HUDEP-2 (cell line): ENCODE measurements at regions not wholly inside any gene's neighbourhood (a gene's known extent, or its start where the extent isn't known, plus 50 kb on each side); places are given as distances from the start of the nearest gene placed in this dataset.
"Not testable (repeated sequence)": the region's sequence is repeated elsewhere in the genome, so short reads cannot be mapped to it uniquely, and the experiment has no call there.

Experiments
- DNase-seq, 76 experiments: peaks; one replicate each; lab custom pipeline; 2025; ENCODE audit not compliant: unreplicated experiment in 76 of 76; lab: John Stamatoyannopoulos, UW

DNA sequence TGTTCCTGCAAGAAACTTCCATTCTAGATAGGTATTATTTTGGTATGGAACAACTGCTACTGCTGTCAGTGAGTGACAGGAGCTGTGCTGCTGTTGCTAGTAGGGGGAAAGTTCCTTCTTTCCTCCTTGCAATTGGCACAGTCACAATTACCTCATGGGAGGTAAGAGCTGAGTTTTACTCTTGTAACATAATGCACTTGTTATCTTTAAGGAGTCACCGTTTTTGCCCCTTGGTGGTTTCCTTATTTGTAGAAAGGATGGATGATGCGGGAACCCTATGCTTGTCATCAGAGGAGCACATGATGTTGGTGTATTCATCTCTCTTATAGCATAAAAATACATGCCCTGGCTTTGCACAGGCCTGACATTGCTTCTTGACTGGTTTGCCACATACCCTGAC lies 234.7 kb upstream of the NPY start:
- no peak for DNase-seq

DNA sequence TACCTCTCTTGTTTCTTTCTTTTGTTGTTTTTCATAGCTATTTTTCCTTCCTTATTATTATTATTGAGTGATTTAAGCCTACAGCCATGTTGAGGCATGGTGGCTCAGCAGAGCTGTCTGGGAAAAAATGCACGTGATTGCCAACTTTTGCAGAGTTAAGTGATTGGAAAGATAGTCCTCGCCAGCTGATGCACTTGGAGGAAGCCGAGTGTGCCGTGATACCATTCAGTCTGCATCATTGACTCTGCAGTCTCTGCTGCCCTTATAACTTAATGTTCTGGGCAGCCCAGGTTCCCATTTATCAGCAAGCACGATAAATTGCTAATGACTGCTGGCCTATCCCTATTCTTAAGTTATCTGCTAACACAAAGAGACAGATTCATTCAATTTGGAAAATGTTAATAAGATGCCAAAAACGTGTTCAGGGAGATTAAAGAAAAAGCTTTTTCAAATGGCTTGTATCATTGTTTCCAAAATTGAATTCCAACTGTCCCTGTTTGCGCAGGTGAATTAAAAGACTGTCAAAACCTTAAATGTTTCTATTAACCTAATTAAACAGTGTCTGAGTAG lies 232.9 kb upstream of the NPY start:
- DNase-seq, result no peak

DNA sequence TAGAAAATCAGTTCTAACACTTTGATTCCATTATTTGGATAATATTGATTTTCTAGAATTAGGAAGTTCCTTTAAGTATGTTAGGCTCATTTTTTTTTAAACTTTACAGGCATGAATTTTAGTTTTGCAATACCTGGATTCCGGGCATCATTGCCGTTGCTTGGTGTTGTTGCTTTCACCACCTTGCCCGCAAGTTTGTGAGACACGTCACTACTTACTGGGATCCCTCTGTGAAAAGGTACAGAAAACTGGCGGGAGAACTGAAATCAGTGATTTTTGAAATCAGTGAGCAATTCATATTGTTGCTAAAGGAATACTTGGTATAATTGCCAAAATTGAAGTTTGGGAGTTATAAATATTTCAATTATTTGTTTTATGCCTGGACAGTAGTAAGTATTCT lies 232.3 kb upstream of the NPY start:
- DNase-seq, result no peak

DNA sequence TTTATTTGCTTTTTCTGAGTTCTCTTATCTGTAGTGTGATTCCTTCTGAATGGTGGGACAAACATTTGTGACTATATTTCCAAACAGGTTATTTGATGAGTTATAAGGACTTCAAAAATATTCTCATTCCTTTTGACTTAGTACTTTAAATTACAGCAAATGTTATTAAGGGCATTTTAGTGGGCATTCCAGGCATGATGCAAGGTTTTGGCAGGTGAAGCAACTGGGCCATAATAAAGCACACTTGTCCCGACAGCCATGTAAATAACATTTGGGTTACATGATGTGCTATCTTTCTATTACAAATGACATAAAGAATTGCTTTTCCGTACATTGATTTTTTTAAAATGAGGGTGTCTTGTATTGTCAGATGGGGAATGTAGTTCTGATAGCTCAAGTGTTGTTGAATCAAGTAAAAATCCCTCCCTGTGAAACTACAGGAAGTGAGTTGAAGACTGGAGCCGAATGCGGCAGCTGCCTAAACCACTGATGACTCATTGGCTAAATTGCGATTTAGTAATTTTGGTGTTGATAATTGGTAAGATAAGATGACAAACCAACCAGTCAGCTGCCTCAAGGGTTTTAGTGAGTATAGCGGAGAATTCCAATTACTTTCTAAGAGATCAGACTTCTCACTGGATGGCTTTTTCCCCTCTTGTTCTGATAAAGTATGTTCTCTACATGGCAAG lies 231.3 kb upstream of the NPY start:
- no peak for DNase-seq

DNA sequence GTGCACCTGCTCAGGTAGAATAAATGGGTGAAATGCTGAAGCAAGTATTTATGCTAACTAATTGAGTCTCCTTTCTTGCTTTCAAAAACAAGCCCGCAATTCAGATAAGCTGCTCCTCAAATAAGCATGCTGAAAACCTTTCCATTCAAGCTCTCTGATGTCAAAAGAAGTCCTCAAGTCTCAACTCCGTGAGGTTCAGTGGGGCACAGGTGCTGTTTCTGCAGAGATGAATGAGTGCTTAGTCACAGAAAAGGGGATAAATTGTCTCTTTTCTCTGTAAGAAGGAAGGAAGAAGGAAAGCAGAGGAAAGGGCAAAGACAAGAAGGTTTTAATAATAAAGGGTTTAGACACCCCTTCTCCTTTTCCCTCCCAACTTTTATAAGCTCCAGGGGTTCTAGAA lies 229.8 kb upstream of the NPY start:
- no peak for DNase-seq

DNA sequence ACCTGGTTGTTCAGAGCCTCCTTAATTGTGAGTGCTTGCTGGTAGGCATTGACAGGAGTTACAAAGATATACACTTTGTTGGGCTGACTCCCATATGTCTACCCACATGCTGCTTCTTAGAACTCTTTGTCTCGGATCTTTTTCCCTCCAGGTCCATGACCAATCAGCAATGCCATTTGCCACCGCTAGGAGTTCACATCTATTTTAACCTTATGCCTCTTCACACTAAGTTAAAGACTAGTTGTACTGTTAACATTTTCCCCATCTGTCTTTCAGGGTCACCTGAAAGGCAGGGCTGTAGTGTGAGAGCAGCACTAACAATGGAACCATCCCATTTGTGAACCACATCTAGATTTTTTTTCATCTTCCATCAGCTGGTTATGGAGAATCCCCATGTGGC lies 226.7 kb upstream of the NPY start:
- DNase-seq, result no peak

DNA sequence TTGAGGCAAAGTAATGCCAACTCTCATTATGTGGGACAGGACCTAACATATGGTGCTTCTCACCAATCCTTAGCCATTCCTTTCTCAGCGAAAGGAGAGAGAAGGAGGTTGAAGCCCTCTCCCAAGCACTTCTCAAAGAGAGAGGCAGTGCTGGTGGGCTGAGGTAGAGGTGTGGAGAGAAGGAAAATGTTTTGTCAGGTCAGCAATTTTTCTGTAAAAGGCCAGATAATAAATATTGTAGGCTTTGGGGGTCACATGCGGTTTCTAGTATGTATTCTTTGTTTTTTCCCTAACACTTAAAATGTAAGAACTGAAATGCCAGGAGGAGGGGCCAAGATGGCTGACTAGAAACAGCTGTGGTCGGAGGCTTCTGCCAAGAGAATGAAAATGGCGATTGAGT lies 225.0 kb upstream of the NPY start:
- no peak for DNase-seq

DNA sequence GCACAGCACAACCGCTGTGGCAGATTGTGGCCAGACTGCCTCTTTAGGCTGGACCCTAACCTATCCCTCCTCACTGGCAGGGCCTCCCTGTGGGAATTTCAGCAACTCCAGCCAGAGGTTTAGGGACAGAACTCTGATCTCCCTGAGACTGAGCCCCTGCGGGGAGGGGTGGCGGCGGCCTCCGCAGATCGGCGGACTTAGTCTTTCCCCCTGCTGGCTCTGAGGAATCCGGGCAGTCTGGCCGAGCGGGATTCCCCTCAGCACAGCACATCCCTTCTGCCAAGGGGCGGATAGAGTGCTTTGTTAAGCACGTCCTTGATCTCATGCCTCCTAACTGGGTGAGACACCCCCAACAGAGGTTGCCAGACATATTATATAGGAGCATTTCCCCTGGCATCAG lies 224.2 kb upstream of the NPY start:
- DNase-seq, result no peak

DNA sequence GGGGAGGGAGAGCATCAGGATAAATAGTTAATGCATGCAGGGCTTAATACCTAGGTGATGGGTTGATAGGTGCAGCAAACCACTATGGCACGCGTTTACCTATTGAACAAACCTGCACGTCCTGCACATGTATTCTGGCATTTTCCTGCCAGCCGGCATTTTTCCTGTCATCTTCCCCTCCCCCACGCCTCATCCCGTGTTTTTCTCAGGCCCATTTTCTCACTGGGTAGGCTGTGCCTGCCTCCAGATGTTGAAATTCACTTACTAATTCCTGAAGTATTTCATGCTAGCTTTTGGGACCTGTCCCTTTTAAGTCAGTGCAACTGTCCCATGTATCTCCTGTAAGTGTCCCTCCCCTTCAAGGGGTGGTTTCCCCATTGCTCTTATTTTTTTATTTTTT lies 220.3 kb upstream of the NPY start:
- DNase-seq, result no peak

DNA sequence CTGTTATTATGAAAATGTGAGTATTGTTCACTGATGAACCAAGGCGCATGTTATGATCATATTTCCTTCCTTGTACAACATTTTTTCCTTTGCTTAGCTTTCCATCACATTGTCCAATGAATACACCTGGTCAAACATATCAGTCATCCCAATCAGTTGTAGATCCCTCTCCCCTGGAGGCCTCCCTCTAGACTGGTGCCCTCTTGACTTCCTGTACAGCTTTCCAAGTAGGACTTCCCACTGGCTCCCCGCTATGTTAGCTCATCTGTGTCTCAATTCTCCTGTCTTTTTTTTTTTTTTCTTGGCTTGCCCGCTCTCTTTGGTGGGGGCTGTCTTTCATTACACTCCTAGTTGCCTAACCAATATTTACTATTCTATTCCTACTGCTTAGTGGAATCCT lies 214.2 kb upstream of the NPY start:
- DNase-seq, result no peak

DNA sequence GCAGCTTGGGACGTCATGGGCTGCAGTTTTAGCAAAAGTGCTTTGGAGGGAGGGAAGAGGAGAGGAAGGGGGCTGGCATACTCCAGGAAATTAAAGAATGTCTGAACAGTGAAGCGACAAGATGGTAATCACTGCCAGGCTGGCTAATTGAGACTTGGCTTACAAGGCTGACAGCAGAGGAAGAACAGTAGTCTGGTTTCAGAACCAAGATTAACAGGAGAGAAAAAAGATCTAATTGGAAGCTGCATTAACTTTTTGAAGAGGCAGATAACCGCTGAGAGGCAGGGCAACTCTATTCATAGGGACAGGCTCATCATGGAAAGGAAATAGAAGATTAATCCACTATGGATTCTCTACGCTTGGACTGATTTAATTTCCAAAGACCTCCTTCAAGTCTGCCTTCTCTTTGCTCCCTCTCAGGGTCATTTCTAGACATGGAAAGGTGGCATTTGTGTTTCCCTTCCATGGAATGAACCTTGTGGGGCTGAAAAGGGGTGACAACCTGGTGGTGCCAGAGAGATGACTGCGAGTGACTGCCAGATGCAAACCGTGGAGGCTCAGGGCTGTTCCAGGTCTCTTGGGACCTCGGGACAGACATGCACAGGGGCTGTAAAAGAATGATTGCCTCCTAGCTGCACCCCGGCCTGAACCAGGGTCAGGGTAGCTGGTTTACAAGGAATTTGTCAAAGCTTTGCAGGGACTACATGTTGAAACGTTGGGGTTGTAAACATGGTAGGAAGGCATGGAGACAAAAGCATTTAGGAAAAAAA lies 210.2 kb upstream of the NPY start:
- DNase-seq, result no peak

DNA sequence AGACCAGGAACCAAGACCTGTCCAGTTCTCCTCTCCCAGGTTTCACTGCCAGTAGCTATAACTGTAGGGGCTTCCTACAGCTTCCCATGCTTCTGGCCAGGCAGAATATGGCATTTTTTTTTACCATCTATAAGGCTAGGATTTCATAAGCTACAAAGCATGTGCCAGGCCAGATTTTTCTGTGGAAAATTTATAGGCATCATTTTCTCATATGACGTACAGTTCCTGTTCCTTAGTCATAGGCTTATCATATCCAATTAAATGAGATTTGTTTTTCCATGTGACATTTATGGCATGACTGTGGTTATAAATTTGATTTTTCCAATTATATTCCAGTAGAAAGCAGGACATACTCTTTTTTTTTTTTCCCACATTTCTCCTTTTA lies 208.6 kb upstream of the NPY start:
- DNase-seq, result no peak

DNA sequence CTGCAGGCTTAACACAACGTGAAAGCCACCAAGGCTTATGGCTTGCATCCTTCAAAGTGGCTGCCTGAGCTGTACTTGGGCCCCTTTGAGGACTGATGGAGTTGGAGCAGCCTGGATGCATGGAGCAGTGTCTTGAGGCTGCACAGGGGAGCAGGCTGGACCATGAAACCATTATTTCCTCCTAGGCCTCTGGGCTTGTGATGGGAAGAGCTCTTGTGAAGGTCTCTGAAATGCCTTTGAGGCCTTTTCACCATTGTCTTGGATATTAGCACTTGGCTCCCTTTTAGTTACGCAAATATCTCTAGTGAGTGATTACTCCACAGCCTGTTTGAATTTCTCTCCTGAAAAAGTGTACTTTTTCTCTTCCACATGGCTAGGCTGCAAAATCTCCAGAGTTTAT lies 201.2 kb upstream of the NPY start:
- DNase-seq, result no peak

DNA sequence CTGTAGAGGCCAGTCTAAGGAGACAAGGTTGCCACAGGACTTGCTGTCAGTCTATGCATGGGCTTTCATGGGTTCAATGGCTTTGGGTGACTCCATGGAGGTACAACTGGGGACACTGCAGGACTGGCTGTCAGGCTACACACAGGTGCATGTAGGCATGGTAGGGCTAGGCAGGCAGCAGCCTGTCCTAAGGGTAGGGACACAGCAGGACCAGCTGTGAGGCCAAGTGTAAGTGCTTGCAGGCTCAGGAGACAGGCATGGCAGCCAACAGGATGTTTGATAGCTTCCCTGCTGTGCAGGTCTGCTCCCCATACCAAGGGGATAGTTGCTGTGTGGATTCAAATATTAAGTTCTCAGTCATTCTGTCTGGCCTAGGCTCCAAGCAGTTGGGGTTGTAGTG lies 181.0 kb upstream of the NPY start:
- DNase-seq, result no peak

DNA sequence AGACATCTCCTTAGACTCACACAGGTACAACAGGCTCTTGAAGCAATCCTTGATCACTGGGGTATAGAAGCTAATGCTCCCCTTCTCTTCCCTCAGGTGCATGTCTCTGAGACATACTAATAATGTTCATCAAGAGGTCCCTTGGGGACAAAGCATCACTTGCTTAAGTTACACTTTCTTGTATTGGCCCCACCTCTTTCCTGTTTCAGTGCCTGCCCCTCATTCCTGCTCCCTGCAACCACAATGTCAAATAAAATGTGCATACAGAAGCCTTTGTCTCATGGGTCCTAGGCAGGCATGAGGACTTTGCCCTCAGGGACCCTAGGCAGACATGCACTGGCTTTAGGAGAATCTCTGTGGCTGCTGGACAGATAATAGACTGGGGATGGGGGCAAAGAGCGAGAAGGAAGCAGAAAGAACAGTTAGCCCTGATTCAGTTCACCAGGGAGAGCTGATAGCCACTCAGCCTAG lies 175.0 kb upstream of the NPY start:
- DNase-seq, result no peak

DNA sequence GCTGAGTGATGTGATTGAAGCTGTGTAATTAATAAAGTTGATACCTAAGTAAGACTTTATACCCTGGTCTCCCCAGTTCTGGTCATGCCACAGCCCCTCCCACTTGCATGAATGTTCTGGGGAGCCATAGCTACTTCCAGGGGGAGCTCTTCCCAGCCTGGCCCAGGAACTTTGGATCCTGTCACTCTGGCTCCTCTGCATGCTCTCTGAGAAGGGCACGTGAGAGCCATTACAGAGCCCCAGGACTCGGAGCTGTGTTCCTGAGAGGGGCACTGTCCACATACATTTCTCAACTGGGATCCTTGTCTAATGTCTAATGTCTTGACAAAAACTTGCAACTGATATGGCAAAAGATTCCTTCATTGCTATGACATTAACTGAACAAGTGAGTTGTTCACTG lies 173.9 kb upstream of the NPY start:
- no peak for DNase-seq

DNA sequence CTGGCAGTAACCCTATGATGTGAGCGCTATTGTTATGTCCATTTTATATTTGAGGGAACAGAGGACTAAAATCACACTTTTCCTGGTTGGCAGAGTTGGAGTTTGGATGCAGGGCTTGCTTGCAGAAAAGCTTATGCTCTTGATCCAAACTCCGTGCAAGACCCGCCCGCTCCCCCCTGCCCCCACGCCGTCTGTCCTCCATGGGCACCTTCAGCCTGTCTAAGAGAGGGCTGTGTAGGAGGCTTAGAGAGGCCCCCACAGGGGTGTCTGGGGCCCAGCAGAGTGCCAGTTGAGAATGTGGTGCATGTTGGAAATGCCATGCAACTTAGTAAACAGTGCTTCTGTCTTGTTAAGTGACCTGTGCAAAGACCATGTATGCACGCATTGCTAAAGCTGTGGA lies 170.5 kb upstream of the NPY start:
- no peak for DNase-seq

DNA sequence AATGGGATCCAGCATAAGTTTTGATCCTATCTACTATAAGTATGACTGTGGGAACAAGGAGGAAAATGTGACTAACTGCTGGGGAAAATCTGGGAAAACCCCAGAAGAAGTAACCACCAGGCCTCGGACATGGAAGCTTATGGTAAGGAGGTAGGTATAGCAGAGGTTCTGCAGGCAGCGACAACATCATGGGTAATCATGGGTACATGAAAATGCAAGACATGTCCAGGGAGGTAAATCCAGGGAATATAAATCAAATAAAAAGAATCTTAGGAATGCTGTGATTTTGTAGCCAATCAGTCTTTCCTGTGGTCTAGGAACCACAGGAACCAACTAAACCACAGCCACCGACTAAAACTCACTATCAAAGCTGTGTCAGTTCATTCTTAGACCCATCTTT lies 168.3 kb upstream of the NPY start:
- DNase-seq, result no peak

DNA sequence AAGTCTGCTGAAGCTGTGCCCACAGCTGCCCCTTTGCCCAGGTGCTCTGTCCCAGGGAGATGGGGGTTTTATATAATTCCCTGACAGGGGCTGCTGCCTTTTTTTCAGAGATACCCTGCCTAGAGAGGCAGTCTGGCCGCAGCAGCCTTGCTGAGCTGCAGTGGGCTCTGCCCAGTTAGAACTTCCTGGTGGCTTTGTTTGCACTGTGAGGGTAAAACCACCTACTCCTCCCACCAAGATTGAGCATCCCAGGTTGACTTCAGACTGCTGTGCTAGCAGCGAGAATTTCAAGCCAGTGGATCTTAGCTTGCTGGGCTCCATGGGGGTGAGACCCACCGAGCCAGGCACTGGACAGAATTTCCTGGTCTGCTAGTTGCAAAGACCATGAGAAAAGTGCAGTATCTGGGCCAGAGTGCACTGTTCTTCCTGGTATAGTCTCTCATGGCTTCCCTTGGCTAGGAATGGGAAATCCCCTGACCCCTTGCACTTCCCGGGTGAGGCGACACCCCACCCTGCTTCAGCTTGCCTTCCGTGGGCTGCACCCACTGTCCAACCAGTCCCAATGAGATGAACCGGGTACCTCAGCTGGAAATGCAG lies 166.0 kb upstream of the NPY start:
- not testable (repeated sequence) for DNase-seq

DNA sequence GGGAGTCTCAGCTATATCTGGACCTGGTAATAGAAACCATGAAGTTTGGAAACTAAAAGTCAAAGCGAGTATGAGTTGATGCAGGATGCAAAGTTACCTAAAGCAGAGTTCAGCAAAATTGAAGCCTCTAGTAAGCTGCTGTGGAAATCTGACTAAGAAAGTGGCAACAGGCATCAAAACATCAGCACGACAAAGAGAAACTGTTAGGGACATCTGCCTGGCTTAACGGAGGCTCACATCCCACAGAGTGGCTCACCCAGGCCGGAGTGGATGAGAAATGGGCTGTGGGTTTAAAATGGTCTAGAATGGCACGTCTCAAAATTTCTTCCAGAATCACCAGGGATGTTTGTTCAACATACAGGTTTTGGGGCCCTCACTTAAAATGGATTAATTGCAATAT lies 164.1 kb upstream of the NPY start:
- no peak for DNase-seq

DNA sequence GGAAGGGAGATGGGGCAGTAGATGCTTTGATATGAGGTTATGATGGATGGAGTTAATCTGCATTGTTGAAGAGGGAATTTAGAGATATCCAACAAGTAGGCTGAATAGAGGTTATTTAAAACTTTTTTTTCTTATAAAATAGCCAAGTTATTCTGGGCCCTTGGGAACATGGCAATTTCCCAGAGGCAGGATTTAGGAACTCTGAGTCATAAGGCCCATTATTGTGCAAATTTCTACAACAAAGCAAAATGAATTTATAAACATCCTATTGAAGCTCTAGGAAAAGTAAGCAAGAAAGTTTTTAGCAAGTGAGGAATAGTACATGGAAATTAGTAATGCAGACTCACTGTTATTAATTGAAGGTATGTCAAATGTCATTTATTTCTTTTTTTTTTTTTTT lies 160.9 kb upstream of the NPY start:
- DNase-seq, result no peak

DNA sequence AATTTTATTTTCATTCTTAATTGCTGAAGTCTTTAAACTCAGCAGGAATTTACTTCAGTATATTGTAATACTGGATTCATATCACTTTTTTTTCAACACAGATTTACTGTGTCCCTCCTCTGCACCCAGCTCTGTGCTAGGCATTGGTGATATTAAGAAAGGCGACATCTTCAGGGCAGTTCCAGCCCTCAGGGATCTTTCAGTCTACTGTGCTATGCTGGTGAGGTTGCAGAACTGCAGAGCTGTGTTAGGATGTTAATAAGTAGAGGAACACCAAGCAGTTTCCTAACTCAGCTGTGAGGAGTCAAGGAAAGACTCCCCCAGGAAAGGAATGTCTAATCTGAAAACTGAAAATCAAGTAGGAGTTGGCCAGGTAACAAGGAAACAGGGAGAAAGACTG lies 158.2 kb upstream of the NPY start:
- DNase-seq, result no peak
